NCI-H128 (cell line): ENCODE measurements at regions not wholly inside any gene's neighbourhood (a gene's known extent, or its start where the extent isn't known, plus 50 kb on each side); places are given as distances from the start of the nearest gene placed in this dataset.

Source experiments
- DNase-seq: peaks from one replicate; lab custom pipeline; 2025; ENCODE audit not compliant: unreplicated experiment; lab: John Stamatoyannopoulos, UW

DNA sequence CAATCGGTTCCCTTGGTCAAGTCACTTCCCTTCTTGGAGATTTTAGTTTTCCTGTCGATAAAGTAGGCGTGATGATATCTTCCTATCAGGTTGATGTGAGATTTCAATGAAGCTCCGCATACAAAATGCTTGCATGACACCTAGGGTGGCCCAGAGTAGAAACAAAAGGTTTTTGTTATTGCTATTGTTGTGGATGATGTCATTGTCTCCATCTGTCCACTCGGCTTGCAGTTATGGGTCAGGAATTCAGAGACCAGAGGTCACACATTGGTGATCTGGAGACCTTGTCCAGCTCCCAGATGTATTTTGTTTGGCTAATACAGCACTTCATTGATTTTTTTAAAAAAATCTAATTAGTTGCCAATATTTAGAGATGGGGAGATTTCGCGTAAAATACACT is 382.1 kb downstream of the MN1 start:
- DNase-seq, result no peak

DNA sequence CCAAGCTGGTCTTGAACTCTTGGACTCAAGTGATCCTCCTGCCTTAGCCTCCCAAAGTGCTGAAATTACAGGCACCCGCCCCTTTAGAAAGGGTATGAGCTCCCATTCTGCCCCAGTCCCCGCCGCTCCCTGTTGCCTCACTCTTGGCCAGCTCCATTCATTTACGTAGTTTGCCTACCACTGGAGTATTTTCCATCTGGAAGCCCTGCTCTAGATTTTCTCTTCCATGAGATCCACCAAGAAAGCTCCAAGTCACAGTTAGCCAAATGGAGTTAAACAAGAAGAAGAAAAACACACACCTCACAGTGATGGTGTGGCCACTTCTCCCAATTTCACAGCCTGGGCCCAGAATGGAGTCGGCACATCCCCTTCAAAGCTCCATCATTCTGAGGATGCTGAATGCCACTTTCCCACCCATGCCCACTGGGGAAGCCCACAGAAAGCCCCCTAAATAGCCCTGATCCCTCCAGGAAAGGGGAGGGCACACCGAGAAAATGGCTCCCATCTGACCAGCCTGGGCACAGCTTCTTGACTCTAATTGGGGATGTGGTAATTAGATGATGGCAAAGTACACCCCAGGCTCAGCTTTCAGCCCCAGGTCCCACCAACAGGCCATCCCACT is 381.2 kb downstream of the MN1 start:
- no peak for DNase-seq

DNA sequence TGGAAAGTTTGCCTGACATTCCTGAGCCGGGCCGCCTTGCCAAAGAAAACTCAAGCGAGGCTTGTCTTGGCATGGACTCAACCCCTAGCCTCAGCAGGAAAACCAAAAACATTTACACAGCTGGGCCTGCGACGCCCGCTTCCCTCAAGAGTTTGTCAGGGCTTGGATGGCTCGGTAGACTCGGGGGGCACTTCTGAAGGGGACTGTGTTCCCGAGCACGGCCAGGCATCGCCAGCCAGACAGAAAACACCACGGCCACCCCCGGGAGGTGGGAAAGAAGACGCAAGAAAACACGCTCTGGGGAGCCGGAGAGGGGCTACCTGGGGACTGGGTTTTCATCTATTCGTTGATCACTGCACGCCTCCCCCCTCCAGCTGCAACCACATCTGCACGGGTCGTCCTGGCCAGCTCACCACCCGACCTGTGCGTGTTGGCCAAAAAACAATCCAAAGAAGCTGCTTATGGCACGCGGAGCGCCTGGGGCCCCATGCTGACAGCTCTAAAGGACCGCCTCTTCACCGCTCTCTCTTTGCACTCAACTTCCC is 380.7 kb downstream of the MN1 start:
- no peak for DNase-seq

DNA sequence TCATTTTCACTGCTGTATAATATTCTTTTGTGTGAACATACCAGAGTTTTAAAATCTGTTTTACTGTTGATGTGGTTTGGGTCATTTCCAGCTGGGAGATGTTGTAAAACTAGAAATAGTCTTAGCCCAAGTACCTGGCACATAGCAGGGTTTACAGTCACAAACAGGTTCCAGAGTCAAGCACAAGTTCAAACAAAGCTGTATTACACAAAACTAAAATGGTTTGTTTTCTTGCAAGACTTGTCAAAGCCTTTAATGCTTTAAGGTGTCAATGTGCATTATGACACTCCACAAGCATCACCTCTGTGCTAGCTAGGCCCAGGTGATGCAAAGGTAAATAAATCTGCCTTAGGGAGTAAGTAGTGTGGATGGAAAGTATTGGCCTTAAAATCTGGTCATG is 379.1 kb downstream of the MN1 start:
- no peak for DNase-seq

DNA sequence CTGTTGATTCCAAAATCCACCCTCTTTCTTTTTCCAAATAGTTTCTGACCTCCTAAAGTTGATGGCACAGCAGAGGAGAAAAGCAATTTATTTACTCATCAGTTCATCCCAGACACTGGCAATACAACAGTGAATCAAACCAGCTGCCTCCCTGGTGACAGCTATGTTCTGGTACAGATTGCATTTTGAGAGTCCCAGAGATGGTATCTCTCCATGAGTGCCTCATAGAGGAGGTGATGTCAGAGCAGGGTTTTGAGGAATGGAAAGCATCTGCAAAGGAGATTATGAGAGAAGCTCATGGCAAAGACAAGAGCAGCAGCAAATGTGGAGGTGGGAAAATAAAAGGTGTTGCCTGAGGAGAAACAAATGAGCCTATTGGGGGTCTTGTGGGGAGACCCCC is 377.2 kb downstream of the MN1 start:
- DNase-seq, result no peak

DNA sequence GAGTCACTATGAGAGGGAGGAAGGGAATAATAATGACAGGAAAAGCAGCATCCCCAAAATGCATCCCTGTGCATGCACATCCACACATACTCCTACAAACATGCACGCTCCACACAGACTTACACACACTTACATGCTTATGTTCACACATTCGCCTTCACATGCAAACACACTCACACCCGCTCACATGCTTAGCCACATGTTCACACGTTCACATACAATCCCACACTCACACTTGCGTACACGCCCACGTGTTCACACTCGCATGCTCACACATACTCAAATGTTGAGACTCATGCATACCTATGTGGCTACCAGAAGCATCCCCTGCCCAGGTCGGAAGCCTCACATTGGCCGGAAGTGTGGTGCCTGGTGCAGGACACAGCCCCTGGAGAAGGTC is 372.1 kb downstream of the MN1 start:
- DNase-seq, result no peak

DNA sequence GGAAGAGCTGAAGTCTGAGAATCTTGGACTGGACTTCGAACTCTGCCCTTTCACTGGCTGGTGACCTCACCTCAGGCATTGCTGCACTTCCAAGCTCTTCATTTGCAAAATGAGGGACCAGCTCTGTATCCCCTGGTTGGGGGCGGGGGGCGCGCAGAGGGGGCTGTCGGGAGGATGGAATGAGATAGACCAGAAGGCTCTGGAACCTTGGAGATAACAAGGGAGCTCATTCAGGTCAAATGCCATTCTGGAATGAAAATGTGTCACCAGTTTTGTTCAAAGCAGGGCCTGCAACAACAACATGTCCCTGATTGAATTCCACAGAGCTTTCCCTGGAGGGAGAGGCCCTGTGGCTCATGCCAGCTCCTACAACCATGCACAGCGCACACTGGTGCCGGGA is 370.5 kb downstream of the MN1 start:
- no peak for DNase-seq

DNA sequence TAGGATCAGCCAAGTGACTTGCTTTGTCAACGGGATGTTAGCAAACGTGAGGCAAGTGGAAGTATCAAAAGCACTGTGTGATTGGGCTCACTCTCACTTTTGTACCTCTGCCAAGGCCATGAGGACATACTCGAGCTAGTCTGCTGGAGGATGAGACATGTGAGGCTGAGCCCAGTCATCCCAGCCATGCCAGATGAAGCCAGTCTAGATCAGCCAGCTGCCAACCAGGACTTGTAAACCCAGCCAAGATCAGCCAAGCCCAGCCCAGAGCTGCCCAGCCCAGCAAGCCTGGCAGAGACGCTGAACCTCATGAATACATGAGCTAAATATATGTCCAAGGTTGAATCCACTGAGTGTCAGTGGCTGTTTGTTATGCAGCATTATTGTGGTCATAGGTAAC is 369.7 kb downstream of the MN1 start:
- no peak for DNase-seq

DNA sequence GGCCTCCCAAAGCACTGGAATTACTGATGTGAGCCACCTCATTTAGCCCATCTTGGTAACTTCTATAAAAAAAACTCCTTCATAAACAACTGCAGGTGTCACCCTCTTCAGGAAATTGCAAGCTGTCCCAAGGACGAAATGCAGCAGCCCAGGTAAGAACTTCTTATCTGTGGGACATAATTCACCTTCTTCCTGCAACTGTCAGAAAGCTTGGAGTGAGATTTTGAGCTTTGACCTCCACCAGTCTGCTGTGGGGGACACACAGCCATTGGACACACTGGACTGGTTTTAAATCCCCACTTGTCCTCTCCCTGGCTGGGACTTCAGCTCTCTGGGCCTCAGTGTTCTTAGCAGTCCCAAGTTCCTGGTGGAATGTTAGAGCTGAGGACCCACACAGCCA is 368.5 kb downstream of the MN1 start:
- no peak for DNase-seq

DNA sequence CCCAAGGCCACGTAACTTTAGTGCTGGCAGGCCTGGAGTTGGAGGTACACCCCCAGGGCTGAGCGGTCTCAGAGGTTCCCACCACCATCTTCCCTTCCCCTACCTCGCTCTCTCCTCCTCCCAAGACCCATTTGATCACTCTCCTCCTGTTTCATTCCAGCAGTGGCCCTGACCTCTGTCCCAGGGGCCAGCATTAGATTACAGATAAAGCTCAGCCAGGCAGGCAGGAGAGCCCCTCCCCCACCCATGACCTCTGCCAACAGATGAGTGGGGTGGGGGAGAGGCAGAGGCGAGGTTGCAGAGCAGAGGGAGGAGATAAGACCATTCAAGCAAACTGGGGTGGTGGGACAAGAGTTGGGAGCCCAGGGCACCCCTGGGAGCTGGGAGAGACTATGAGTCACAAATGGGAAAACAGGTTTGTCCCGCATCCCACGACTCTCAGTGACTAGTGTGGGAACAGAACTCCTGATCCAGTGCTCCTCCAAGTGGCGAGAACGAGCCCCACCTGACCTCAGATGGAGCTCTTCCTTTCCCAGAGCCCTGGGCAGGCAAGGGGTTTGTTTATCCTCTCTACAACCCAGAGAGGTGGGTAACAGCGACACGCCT is 367.9 kb downstream of the MN1 start:
- no peak for DNase-seq

DNA sequence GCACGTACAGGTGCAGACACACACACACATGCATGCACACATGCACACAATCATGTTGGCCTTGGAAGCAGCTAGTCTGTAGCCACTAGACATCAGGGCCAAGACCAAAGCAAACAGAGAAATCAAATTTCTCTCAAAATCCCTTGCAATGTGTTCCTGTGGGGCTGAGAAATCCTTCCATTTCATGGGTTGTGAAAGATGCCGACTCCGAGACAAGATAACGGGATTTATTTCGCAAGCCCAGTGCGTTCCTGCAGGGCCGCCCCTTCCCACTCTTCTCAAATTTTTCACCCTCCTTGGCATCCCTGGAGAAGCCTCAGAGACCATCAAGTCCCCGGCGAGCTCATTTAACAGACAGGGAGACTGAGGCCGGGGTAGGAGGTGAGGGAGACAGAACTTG is 366.7 kb downstream of the MN1 start:
- no peak for DNase-seq

DNA sequence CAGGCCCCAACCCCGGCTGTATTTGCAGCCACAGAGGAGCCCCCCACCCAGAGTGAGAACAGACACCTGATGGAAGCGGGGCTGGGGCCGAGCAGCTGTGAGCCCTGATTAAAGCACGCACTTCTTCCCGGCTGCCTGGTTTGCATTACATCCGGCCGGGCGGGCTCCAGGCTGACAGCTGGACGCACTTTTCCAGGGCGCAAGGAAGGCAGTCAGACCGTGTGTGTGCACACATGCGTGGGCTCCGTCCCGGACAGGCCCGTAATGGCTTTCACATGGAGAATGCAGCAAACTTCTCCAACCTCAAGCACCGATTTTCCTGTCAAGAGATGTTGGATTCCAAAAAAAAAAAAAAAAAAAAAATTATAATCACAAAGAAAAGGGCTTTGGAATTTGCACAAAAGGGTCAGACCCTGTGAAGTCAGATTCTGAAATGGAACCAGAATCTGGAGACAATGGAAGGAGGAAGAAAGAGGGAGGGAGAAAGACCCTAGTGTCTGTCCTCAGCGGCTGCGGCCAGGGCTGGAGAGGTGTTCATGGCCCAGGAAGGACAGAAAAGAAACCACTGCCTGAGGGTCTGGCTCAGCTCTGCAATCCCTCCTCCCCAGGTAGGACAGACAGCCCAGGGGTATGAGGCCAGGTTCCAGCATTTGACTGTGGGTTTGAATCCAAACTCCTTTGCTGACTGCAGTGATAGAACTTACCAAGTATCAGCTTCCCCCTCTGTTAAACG is 365.5 kb downstream of the MN1 start:
- no peak for DNase-seq

DNA sequence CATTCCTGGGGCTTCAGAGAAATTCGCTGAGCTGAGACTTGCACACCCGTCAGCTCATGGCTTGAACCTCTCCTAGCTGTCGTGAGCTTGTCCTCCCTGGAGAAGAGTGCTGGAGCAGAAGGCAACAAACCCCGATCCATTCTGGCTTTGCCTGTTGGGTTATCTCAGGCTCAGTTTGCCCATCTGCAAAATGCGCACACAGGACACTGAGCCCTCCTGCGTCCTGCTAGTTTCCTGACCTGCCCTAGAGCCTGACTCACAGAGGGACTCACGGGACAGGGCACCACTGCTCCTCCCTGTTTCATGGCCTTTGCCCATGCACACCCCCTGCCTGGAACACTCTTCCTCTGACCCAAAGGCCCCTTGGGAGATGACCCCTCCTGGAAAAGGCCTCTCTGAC is 365.0 kb downstream of the MN1 start:
- no peak for DNase-seq

DNA sequence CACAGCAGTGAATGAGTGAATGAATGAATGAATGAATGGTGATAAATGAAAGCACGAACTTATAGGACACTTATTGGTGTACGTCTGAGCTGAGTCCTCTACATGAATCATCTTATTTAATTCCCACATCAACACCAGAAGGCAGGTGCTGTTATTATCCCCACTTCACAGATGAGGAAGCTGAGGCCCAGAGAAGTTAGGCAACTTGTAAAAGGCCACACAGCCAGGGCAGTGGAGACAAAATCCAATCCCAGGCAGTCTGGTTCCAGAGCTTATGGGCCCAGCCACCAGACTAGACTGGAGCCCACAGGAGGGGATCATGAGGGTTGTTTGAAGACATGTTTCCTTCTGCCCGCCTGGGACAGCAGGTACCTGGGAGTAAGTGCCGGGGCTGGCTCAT is 364.0 kb downstream of the MN1 start:
- DNase-seq, result no peak

DNA sequence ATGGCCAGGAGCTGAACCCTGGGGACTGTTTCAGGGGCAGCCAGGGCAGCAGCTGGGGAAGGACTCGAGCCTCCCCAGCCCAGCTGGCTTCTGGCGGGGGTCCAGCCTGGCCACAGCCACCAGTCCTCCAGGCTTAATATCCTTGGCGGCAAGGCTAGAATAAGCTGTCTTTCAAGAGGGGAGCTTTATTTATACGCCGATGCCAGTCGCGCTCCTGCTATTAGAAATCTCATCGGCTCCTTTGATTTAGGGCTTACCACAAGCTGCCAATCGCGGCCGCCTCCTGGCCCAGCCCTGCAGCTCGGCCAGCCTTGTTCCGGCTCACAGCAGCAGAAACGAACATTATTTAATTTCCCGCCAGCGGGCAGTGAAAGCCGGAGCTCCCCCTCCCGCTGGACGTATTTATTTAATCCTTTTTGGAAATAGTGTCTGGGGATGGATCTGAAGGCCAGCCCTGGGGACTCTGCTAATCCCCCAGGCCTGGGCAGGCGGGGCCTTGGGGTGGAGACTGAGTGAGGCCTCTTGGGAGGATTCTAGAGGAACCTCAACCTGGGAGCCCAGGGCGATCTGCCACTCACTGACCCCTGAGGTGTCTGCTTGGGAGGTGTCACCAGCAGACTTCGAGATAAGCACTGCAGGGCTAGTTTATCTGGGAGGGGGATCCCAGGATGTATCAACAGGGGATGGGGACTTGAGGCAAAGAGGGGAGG is 363.1 kb downstream of the MN1 start:
- DNase-seq, result peak; percentile 29

DNA sequence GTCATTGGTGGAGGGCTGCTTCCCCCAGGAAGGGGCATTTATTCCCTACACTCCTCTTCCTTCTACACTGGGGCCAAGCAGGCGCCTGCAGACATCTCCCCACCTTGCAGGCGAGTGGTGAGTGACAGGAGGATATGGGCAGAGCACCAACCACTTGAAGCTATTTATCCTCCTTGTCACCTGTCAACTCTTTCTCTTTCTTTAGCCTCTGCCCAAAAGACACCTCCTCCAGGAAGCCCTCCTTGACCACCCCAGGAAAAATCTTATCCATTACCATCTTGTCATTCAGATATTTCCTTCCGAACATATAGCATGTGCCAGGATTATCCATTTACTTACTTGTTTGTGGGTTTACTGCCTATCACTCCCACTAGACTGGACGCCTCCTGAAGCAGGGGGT is 362.4 kb downstream of the MN1 start:
- no peak for DNase-seq

DNA sequence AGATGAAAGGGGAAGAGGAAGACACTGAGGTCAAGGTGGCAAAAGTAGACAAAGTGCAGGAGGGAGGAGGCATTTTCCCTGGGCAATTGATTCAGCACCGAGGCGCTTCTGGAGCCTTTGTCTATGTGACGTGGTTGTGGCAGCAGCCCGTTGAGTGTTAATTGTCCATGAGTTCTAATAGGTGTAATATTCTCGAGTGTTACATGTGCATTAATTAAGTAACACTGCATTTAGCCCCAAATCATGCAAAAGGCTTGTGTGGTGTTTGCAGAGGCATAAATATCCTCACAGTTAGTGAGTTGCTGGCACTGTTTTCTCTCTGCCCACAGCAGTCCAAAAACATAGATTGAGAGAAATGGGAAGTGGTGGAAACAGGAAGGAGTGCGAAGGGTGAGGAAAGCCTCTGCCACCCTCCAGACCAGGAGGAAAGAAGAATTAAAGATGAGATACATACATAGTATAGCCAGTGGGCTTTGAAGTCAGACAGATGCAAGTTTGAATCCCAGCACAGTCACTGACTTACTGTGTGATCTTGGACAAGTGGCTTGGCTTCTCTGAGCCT is 361.2 kb downstream of the MN1 start:
- no peak for DNase-seq

DNA sequence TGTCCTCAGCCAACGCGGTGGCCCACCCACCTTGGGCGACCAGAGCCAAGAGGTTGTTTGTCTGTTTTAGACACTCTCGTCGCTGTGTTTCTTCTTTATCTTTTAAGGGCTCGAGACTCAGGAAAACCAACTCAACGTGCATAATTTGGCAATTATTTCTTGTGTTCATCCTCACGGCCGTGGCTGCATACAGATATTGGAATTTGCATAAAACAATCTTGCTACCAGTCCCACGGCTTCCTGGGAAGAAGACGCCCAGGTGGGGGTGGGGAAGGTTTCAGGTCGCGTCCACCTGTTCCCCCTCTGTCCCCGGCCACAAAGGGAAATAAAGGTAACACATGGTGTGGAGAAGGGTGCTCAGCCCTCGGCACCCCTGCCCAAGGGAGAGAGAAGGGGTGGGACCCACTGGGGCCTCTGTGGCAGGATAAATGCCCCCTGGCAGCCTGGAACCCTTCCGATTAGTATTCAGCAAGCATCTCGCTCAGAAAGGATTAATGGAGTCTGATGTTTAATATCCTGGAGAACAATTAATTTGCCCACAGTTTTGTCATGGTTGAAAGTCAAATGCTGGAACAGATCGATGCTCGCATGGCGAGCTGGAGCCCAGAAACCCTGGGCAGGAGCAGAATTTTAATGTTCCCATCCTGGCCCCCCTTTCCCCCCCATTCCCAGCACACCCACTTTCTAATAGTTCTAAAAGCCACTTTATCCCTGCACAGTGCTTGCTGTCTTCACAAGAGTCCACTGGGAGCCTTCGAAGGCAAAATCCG is 359.7 kb downstream of the MN1 start:
- no peak for DNase-seq

DNA sequence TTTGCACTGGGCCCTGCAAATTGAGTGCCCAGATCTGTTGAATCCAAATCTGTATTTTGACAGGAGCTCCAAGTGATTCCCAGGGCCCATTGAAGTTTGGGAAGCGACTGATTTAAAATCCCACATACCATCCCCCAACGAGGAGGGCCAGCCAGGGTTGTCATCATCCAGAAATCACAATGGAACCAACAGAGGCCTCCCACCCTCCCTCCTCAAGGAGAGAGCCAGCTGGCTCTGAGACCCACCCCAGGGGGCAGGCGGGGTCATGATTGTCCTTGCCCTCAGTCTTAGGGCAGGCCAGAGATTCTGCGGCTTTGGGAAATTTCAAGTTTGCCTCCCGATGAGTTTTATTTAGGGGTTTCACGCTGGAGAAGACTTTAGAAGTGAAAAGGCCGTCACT is 358.2 kb downstream of the MN1 start:
- DNase-seq, result no peak

DNA sequence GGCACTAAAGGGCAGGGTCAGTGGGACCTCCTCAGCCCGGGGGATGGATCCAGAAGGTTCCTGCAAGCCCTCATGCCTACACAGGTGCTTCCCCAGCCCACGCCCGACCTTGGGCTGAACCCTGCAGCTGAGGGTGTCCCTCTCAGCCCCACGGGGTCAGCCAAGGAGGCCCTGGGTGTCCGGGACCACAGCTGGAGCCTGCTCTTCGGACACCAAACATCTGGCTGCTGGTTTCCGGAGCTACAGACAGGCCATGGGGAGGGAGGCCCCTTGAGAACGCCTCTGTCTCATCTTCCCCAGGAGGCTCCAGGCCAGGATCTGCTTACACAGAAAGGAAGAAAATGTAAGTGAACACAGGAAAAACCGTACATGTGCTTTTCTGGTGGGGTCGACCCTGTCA is 355.7 kb downstream of the MN1 start:
- DNase-seq, result no peak

DNA sequence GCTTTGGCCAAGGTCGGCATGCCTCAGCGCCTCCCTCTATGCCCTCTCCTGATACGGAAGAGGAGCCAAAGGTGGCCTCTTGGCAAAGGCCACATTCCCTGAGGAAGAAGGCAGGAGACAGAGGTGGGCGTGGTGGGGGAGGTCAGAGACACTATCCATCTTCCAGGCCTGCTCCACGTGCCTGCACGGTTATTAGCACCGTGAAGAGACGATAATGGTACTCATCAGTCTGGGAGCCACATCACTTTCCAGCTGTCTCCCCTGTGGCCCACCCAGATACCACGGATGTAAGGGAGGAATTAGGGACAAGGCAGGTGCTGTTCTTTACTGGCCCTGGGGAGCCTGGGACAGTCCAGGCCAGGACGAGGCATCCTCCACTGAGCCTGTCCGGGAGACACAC is 354.3 kb downstream of the MN1 start:
- DNase-seq, result no peak
